Activated T-cell treated with anti-CD3 and anti-CD28 coated beads for 48 hours (primary cell): ENCODE measurements at regions not wholly inside any gene's neighbourhood (a gene's known extent, or its start where the extent isn't known, plus 50 kb on each side); places are given as distances from the start of the nearest gene placed in this dataset.
"Not testable (repeated sequence)": the region's sequence is repeated elsewhere in the genome, so short reads cannot be mapped to it uniquely, and the experiment has no call there.

Experiments used
- DNase-seq: peaks from one replicate; pipeline ENCODE4 v3.0.0-alpha.2; 2020; ENCODE audit warnings: low read depth

DNA sequence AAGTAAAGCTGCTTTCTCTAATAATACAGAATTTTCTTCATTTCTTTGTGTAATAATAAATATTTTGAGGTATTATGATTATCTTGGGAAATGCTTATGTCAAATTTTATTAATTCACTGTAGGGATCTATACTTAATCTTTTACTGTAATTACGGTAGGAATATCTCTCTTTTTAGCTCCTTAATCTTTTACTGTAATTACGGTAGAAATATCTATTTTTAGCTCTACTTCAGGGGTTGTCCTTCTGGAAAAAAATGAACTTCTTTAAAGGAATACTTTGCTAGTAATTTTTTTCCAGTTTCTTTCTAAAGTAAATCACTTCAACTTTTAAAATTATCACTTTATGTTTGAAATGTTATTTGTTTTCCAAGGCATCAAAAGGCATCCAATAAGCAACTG lies 2229.4 kb upstream of the AGA start:
- no peak for DNase-seq

DNA sequence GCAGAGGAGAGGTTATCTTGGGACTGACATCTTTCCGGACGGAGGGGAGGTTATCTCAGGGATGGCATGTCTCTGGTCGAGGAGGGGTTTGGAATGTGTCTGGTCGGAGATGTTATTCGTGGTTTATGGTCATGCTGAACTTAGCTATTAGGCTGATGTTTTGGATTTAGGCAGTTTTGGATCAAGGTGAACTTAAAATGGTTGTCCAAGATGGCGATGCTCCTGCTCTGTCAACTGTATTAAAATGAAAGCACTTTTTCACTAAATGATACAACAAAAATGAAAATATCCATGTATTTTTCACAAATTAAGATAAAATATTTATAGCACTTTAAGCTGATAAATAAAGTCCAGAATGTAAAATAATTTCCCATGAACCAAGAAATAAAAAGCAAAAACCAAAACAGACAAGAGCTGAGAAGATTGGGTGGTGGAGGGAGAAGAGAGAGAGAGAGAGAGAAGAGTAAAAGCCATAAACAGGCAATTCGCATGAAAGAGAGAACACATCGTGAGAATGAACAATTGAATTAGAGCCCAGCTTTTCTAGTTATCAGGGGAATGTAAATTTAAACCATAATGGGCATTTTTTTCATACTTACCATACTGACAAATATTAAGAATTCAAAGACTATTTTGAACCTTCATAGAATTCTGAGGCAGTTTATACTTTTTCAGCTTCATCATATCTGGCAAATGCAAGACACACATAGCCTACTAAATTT lies 2236.0 kb upstream of the AGA start:
- DNase-seq: no peak

DNA sequence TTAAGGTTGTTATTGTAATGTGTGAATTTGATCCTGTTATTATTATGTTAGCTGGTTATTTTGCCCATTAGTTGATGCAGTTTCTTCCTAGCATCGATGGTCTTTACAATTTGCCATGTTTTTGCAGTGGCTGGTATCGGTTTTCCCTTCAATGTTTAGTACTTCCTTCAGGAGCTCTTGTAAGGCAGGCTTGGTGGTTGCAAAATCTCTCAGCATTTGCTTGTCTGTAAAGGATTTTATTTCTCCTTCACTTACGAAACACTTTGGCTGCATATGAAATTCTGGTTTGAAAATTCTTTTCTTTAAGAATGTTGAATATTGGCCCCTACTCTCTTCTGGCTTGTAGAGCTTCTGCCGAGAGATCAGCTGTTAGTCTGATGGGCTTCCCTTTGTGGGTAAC lies 2241.4 kb upstream of the AGA start:
- not testable (repeated sequence) for DNase-seq

GRCh38 chr4:179692222-179692621 lies 2250.0 kb upstream of the AGA start:
- DNase-seq: no peak

DNA sequence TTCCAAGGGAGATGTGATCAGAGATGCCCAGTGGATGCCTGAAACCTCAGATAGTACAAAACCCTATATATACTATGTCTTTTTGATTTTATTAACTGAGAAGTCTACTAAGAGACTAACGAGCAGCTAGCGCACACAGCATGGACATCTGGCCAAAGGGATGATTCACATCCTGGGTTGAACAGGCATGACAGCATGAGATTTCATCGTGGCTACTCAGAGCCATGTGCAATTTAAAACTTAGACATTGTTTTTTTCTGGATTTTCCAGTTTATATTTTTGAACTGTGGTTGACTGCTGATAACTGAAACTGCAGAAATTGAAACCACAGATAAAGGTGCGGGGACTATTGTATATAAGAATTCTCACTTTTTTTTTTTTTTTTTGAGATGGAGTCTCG lies 2252.9 kb upstream of the AGA start:
- DNase-seq: no peak

DNA sequence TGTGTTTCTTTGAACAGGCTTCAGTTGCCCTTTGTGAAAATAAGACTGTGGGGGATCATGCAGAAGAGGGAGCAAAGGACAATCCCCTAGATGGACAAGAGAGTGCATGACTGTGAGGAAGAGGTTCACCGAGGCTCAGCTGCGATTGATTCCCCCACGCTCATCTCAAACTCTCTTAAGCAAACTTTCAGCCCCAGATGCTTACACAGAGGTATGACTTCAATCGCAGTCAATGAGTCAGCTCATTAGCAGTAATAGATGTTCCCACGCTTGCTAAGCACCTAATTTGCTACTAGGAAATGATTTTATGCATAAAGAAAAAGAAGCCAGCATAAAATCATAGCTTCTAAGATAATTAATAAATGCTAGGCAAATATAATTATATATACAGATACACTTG lies 2256.1 kb upstream of the AGA start:
- no peak for DNase-seq

GRCh38 chr4:179709961-179710624 lies 2267.9 kb upstream of the AGA start:
- DNase-seq: no peak

- DNase-seq: no peak
These were observed 2277.7 kb upstream of the AGA start for GRCh38 chr4:179719766-179720450.

GRCh38 chr4:179726491-179726890 lies 2284.3 kb upstream of the AGA start:
- not testable (repeated sequence) for DNase-seq

GRCh38 chr4:179728305-179728704 lies 2286.1 kb upstream of the AGA start:
- DNase-seq: no peak

GRCh38 chr4:179736820-179737219 lies 2294.6 kb upstream of the AGA start:
- not testable (repeated sequence) for DNase-seq

GRCh38 chr4:179738822-179739221 lies 2296.6 kb upstream of the AGA start:
- no peak for DNase-seq

- DNase-seq: no peak
These were observed 2305.1 kb upstream of the AGA start for GRCh38 chr4:179747218-179747910.

DNA sequence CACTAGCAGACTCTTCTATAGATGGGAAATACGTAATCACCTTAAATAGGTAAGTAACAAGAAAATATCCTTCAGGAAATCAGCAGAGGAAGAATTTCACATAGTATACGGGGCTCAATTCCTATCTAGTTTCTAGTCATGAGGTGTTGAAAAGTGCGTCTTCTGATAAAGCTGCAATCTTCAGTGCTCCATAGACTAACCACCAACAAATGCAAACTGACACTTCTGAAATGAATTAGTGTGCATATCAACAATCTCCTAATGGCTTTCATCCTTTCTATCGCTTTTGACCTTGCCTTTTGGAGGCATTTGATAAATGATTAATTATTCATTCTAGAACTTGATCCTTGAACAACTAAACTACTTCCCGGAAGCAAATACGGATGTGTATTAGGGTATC lies 2306.6 kb upstream of the AGA start:
- DNase-seq: no peak

GRCh38 chr4:179750374-179750773 lies 2308.1 kb upstream of the AGA start:
- DNase-seq: no peak

DNA sequence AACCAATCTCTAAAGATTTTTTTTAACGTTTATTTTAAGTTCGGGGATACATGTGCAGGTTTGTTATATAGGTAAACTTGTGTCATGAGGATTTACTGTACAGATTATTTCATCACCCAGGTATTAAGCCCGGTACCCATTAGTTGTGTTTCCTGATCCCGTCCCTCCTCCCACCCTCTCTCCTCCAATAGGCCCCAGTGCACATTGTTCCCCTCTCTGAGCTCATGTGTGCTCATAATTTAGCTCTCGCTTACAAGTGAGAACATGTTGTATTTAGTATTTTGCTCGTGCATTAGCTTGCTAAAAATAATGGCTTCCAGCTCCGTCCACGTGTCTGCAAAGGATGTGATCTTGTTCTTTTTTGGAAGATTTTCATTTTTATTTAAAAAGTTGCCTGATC lies 2309.4 kb upstream of the AGA start:
- DNase-seq: no peak

- no peak for DNase-seq
These were observed 2313.1 kb upstream of the AGA start for GRCh38 chr4:179755322-179755721.

DNA sequence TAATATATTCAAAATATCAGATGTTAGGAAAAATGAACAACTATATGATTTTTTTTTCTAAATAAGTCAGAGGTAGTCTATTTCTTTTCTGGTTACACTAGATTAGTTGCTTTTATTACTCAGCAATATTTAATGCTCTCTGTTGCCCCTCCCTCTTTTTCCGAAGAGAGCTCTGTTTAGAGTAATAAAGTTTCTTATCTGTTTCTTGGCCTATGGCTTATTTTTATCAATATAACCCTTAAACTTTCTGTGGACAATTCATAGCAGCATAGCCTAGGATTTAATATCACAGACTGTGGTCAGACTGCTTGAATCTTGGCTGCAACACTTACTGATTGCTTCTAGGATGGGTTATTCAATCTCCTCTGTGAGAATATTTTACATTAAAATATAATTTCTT lies 2315.4 kb upstream of the AGA start:
- DNase-seq: no peak

GRCh38 chr4:179762840-179763239 lies 2320.6 kb upstream of the AGA start:
- no peak for DNase-seq

DNA sequence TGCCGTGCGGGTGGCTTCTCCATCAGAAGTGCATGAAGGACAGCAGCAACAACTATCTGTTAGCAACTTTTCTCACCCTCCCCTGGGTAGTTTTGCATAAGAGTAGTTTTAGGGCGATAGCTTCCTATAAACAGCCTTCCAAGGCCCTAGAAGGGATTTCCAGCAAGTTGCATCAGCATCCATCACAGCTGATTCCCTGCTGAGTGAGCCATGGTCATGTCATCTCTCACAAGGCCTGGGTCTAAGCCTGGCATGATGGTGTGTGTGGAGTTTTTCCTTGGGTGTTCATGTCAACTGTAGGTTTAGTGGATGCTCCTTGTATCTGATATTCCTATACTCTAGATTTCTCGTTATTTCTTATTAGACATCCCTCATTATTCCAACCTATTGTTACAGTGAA lies 2324.7 kb upstream of the AGA start:
- DNase-seq: no peak

DNA sequence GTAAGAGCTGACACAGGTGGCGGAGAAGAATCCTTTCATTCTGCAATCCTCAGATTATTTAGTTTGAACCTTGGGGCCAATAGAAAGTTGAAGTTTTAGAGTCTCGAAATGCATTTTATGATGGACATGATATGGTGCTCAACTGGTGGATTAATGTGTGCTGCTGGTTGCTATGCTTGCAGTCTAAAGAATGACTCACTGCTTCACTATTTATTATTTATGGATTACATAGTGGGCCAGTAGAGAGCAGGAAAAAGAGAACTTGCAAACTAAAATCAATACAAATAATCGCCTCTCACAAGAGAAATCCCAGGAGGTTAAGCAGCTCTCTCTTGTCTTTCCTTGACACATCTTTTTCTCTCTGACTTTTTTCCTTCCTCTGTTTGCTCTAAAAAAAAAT lies 2326.8 kb upstream of the AGA start:
- DNase-seq: no peak

- DNase-seq: no peak
These were observed 2355.5 kb upstream of the AGA start for GRCh38 chr4:179797738-179798137.

GRCh38 chr4:179803857-179804256 lies 2361.6 kb upstream of the AGA start:
- no peak for DNase-seq
